PFSK-1 (cell line): ENCODE measurements at regions not wholly inside any gene's neighbourhood (a gene's known extent, or its start where the extent isn't known, plus 50 kb on each side); places are given as distances from the start of the nearest gene placed in this dataset.

Experiments used
- FOXP2 ChIP-seq: optimal IDR thresholded peaks from 2 replicates; pipeline ENCODE3; 2011; ENCODE audit warnings: borderline replicate concordance, control low read depth, inconsistent platforms; ENCODE audit not compliant: insufficient read depth; ENCODE audit errors: extremely low read length, extremely low read depth
- POLR2AphosphoS5 ChIP-seq: IDR thresholded peaks from 2 replicates; pipeline ENCODE4 v1.6.1; 2012; ENCODE audit warnings: low read depth, mild to moderate bottlenecking, control low read depth, low read length, moderate library complexity
- REST ChIP-seq, 2 experiments: IDR thresholded peaks; 2 replicates each; pipeline versions ENCODE4 v1.6.1 to v1.8.0; 2011 to 2012; ENCODE audit warnings: low read depth in 2 of 2, low read length in 2 of 2, control low read depth in 1 of 2, inconsistent platforms in 1 of 2, mild to moderate bottlenecking in 1 of 2, moderate library complexity in 1 of 2; ENCODE audit not compliant: insufficient read depth in 1 of 2
- SIN3A ChIP-seq: IDR thresholded peaks from 2 replicates; pipeline ENCODE4 v1.6.1; 2012; ENCODE audit warnings: mild to moderate bottlenecking, low read length, moderate library complexity, borderline replicate concordance; ENCODE audit not compliant: insufficient read depth
- TAF1 ChIP-seq: IDR thresholded peaks from 2 replicates; pipeline ENCODE4 v1.6.1; 2012; ENCODE audit warnings: low read length, control low read depth, borderline replicate concordance; ENCODE audit not compliant: insufficient read depth

- TF ChIP-seq FOXP2 (no peak), REST (IDR thresholded peaks at IDR 0.05; ENCODE audit: insufficient read depth in 1 of 2, low read depth in 2 of 2, low read length in 2 of 2) (no peak), POLR2AphosphoS5 (no peak), TAF1 (no peak), SIN3A (no peak)
These were observed 249.5 kb upstream of the FN1 start for GRCh38 chr2:215685238-215685990.

DNA sequence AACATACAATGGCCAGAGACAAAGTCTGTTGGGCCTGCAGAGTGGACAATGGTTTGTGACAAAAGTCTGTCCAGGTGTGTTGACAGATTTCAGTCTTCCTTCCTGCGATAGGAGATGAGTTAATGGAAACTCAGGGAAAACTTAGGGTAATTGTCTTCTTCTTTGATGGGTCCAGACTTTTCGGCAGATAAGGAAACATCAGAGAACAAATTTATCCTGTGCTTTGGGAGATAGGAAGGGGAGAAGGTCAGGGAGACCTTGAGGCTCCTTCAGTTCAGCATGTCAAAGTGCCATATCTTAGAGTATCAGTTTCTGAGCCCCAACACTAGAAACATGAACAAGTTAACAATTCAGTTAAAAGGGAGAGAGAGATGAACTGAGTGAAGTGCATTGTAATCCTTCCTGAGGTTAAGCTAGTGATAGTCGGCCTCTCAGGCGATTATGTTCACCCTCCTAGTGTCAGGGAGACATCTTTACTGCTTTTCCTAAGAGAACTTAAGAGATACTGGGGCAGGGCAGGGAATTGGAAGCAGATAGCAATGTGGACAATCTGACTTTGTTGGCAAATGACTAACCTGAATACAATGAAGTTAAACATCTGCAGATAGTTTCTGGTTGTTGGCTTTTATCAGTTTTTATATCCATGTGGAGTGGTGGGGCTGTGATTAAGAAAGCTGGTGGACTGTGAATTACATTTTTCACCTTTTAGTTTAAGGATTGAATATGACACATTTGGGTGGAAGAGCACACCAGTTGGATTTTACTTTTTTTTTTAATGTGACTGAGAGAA, 248.8 kb upstream of the FN1 start:
- TF ChIP-seq SIN3A, result no peak

DNA sequence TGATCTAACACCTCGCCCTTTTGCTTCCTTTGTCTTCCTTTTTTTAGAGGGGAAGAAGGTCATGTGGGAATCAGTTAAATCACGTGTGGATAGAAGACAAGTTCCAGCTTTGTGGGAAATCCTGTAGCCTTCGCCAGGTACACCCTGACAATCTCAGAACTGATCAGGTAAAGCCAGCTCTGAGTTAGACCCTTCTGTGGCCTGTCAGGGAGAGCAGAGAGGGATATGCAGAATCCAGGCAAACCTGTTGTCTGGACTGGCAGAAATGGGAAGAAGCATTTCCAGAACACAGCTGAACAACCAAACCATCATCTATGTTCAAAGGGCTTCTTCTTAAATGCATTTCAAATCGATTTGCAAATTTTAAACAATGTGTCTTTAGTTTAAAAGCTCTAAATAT, 247.4 kb upstream of the FN1 start:
- no peak for TF ChIP-seq POLR2AphosphoS5
- no peak for TF ChIP-seq TAF1
- TF ChIP-seq REST (IDR thresholded peaks at IDR 0.05; ENCODE audit: insufficient read depth in 1 of 2, low read depth in 2 of 2, low read length in 2 of 2), result no peak
- TF ChIP-seq SIN3A, result no peak
- no peak for TF ChIP-seq FOXP2

DNA sequence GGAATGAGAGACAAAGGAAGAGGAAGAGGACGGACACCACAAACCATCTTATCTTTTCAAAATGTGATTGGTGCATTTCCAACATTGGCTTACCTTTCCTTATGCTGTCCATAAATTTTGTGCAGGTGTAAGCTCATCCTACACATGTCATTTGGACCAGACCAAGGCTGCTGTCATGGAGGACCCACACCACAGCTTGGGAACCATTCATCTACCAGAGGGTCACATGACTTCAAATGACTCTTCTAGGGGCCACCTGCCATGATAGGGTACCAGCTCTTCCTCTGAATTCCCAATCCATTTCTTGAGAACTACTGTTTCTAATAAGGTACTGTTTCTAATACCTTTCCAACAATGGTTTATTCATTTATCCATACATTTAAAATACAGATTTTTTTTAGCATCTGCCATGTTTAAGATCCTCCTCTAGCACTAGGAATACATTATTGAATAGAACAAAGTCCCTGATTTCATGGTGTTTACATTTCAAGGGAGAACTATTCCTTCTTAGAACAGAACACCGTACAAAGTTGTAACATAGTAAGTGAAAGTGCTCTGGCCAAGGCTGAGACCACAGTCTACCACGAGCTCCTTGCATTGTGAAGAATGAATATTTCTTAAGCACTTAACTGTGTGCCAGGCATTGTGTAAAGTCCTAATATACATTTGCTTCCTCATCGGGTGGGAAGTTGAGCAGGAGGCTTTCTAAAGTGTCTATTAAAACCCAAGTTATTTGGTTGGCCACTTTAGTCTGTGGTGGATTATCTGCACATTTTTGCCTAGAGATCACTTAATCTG, 246.1 kb upstream of the FN1 start:
- TF ChIP-seq POLR2AphosphoS5 (no peak), SIN3A (no peak), TAF1 (no peak)

GRCh38 chr2:215680605-215681598, 245.0 kb upstream of the FN1 start:
- no peak for TF ChIP-seq TAF1
- TF ChIP-seq SIN3A, result no peak
- TF ChIP-seq REST (IDR thresholded peaks at IDR 0.05; ENCODE audit: insufficient read depth in 1 of 2, low read depth in 2 of 2, low read length in 2 of 2), result no peak
- no peak for TF ChIP-seq FOXP2
- no peak for TF ChIP-seq POLR2AphosphoS5
